K562 (cell line): ENCODE measurements at regions not wholly inside any gene's neighbourhood (a gene's known extent, or its start where the extent isn't known, plus 50 kb on each side); places are given as distances from the start of the nearest gene placed in this dataset.

Experiments
- ATAC-seq: fragments of 200-7000 bp; cut with Tn5 transposase; 3 replicates; pipeline ENCODE4 v1.9.1; 2020; ENCODE audit warnings: moderate library complexity
- BruUV-seq: library from RNA; stranded (reverse); fragments of 400-500 nt; replicated peaks from 2 replicates; lab custom pipeline; 2021; lab: Mats Ljungman, UMichigan
- CTCF ChIA-PET: fragments of 300-600 bp; formaldehyde crosslinking; extraction: SDS; loops from one replicate; lab custom pipeline; 2021; ENCODE audit warnings: low intra/inter-chr PET ratio; lab: Yijun Ruan, JAX
- POLR2A ChIA-PET: fragments of 300-600, 350-650 bp; sonication (Branson Sonifier 250); formaldehyde crosslinking; extraction: SDS; loops from one replicate; lab custom pipeline; 2021; ENCODE audit warnings: antibody characterized with exemption, inconsistent platforms; lab: Yijun Ruan, JAX
- DNase-seq, 4 experiments: peaks; one replicate each; pipeline versions ENCODE4 v3.0.0 to v3.0.0-alpha.2; 2011 to 2018; ENCODE audit warnings: low spot score in 3 of 4, mixed read lengths in 3 of 4; ENCODE audit errors: extremely low read depth in 1 of 4
- FAIRE-seq: peaks from 2 replicates; lab custom pipeline; 2011; peaks lifted over from hg19 to GRCh38; lab: Jason Lieb, UNC
- H2AFZ ChIP-seq: 2 replicates; pipeline ENCODE4 v1.6.0; 2011; ENCODE audit warnings: low read depth, low read length, control low read depth, inconsistent platforms
- H3K27ac ChIP-seq: fragments of 200-600 bp; 3 replicates; pipeline ENCODE4 v1.8.0; 2011; ENCODE audit warnings: low read depth, mild to moderate bottlenecking, control low read depth, inconsistent platforms, low read length, moderate library complexity, mixed read lengths; ENCODE audit errors: extremely low read depth
- H3K27me3 ChIP-seq, 2 experiments: fragments of 300-600 bp in 1 of 2; 2 replicates in 1 of 2; 3 replicates in 1 of 2; pipeline versions ENCODE4 v1.6.0 to v1.8.0; 2011; ENCODE audit warnings: inconsistent platforms in 2 of 2, low read length in 2 of 2, mild to moderate bottlenecking in 1 of 2, mixed read lengths in 1 of 2, moderate library complexity in 1 of 2; ENCODE audit not compliant: control insufficient read depth in 2 of 2, insufficient read depth in 2 of 2
- H3K36me3 ChIP-seq: fragments of 300-600 bp; 3 replicates; pipeline ENCODE4 v1.8.0; 2011; ENCODE audit warnings: mild to moderate bottlenecking, low read length, inconsistent platforms; ENCODE audit not compliant: control insufficient read depth, insufficient read depth
- H3K4me1 ChIP-seq, 2 experiments: fragments of 200-600 bp in 1 of 2; replicated peaks in 1 of 2; 2 replicates in 1 of 2; 3 replicates in 1 of 2; pipeline versions ENCODE4 v1.5.1 to v1.8.0; 2011; ENCODE audit warnings: inconsistent platforms in 2 of 2, low read length in 2 of 2, mild to moderate bottlenecking in 1 of 2, mixed read lengths in 1 of 2, moderate library complexity in 1 of 2; ENCODE audit not compliant: control insufficient read depth in 2 of 2, insufficient read depth in 2 of 2
- H3K4me2 ChIP-seq: 2 replicates; pipeline ENCODE4 v1.6.1; 2011; ENCODE audit warnings: low read length, control low read depth, inconsistent platforms, mixed read lengths; ENCODE audit not compliant: insufficient read depth
- H3K4me3 ChIP-seq: fragments of 200-600 bp; sonication (generic), shearing (Covaris generic); 2 replicates; pipeline ENCODE4 v1.5.1; 2016; ENCODE audit warnings: control low read depth, inconsistent platforms
- H3K79me2 ChIP-seq: fragments of 200-600 bp; 3 replicates; pipeline ENCODE4 v1.8.0; 2011; ENCODE audit warnings: low read length, inconsistent platforms; ENCODE audit not compliant: control insufficient read depth, insufficient read depth
- H3K9ac ChIP-seq, 2 experiments: 2 replicates each; pipeline versions ENCODE4 v1.6.0 to v1.6.1; 2011; ENCODE audit warnings: low read depth in 2 of 2, low read length in 2 of 2, control low read depth in 1 of 2, inconsistent platforms in 1 of 2, mild to moderate bottlenecking in 1 of 2, mixed read lengths in 1 of 2; ENCODE audit not compliant: insufficient read depth in 1 of 2
- H3K9me1 ChIP-seq: one replicate; pipeline ENCODE4 v1.6.0; 2011; ENCODE audit warnings: inconsistent platforms, mild to moderate bottlenecking, low read length, moderate library complexity; ENCODE audit not compliant: control insufficient read depth, insufficient read depth
- H3K9me3 ChIP-seq: replicated peaks from 2 replicates; pipeline ENCODE4 v1.5.1; 2011; ENCODE audit warnings: low read depth, low read length, inconsistent platforms; ENCODE audit not compliant: control insufficient read depth, insufficient read depth
- H4K20me1 ChIP-seq: replicated peaks from 2 replicates; pipeline ENCODE4 v1.6.1; 2011; ENCODE audit warnings: low read length, inconsistent platforms, mixed read lengths; ENCODE audit not compliant: control insufficient read depth, insufficient read depth
- C11orf30 ChIP-seq: fragments of 450-650 bp; IDR thresholded peaks from 2 replicates; pipeline ENCODE4 v1.6.1; 2016; ENCODE audit warnings: low read depth, mild to moderate bottlenecking
- GTF2E2 ChIP-seq: fragments of 200-800 bp; sonication (Bioruptor generic); IDR thresholded peaks from 2 replicates; pipeline ENCODE4 v1.6.1; 2016; ENCODE audit warnings: missing genetic modification characterization, missing compliant biosample characterization
- HDAC1 ChIP-seq, 2 experiments: fragments of 450-650 bp; IDR thresholded peaks; 2 replicates each; pipeline ENCODE4 v1.6.1; 2016 to 2017; ENCODE audit warnings: inconsistent platforms in 1 of 2, mild to moderate bottlenecking in 1 of 2, moderate library complexity in 1 of 2
- LEF1 ChIP-seq: fragments of 450-650 bp; IDR thresholded peaks from 2 replicates; pipeline ENCODE4 v1.6.1; 2016; ENCODE audit warnings: mild to moderate bottlenecking
- MAFF ChIP-seq: IDR thresholded peaks from 2 replicates; pipeline ENCODE4 v1.6.1; 2012; ENCODE audit warnings: low read length, improper control_type of control experiment
- MAFG ChIP-seq: fragments of 450-650 bp; conservative IDR thresholded peaks from 2 replicates; pipeline ENCODE4 v1.6.1; 2016; ENCODE audit warnings: missing genetic modification characterization, missing compliant biosample characterization
- SMARCA5 ChIP-seq: fragments of 450-650 bp; IDR thresholded peaks from 2 replicates; pipeline ENCODE4 v1.6.1; 2016
- ZNF316 ChIP-seq: fragments of 450-650 bp; IDR thresholded peaks from 2 replicates; pipeline ENCODE4 v1.6.1; 2016
- WGBS: fragments of 100-300 bp; shearing (Covaris generic); methylation state at CpG from one replicate; pipeline ENCODE4 v1.1.6; 2016; ENCODE audit warnings: low coverage, mixed read lengths; ENCODE audit not compliant: insufficient coverage; ENCODE audit errors: missing lambda C conversion rate; 5-methylcytosine and 5-hydroxymethylcytosine counted together
- in situ Hi-C: fragments of 300-500 bp; cut with MboI; formaldehyde crosslinking; loops from 4 replicates; pipeline ENCODE4 v1.15.0; 2018; ENCODE audit warnings: inconsistent platforms, mixed read lengths
- intact Hi-C: fragments of 100-400 bp; cut with micrococcal nuclease; formaldehyde crosslinking; loops from 2 replicates; pipeline ENCODE4 v1.14.2; 2022
- TF ChIP-seq, protein P1 (sequence below): fragments of 450-650 bp; formaldehyde crosslinking; IDR thresholded peaks from 2 replicates; pipeline ENCODE4 v1.4.0; 2020; ENCODE audit warnings: mild to moderate bottlenecking, mixed read lengths
- TF ChIP-seq, protein P2 (sequence below): fragments of 450-650 bp; IDR thresholded peaks from 2 replicates; pipeline ENCODE4 v1.6.1; 2017; ENCODE audit warnings: antibody characterized with exemption
- TF ChIP-seq, protein P3 (sequence below): sonication (generic); formaldehyde crosslinking; IDR thresholded peaks from 2 replicates; pipeline ENCODE4 v1.8.0; 2022; ENCODE audit warnings: missing genetic modification reagents, mild to moderate bottlenecking, borderline replicate concordance

DNA sequence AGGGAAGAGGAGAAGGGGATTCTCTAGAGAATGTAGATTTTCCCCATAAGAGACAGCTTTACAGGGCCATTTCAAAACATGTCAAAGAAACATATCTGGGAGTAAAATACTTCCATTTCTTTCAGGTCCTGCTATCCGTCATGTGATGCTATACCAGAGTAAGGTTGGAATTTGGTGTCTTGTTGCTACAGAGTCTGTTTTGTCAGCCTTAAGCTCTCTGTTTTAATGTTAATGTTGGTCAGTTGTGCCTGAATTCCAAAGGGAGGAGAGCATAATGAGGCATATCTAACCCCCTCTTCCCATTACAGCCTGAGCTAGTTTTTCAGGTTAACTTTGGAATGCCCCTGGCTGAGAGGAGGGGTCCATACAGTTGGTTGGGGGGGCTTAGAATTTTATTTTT is 94.7 kb upstream of the CCDC71L start:
- no peak for TF ChIP-seq HDAC1 (IDR thresholded peaks at IDR 0.05)
- TF ChIP-seq, protein P1, sequence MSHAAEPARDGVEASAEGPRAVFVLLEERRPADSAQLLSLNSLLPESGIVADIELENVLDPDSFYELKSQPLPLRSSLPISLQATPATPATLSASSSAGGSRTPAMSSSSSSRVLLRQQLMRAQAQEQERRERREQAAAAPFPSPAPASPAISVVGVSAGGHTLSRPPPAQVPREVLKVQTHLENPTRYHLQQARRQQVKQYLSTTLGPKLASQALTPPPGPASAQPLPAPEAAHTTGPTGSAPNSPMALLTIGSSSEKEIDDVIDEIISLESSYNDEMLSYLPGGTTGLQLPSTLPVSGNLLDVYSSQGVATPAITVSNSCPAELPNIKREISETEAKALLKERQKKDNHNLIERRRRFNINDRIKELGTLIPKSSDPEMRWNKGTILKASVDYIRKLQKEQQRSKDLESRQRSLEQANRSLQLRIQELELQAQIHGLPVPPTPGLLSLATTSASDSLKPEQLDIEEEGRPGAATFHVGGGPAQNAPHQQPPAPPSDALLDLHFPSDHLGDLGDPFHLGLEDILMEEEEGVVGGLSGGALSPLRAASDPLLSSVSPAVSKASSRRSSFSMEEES = peak; percentile 16; the same call in 1 of the 2 replicates
- WGBS = 67% methylated on average over 1 of the region's 1 CpG
- no peak overlapping the region for H3K27ac ChIP-seq
- FAIRE-seq (no peak), DNase-seq (no peak), ATAC-seq (no peak)
- no peaks in the 10 kb centered on the region for H3K36me3 ChIP-seq
- no peak overlapping the region for H3K4me2 ChIP-seq
- POLR2A ChIA-PET = interaction anchor here (0.6 to 3.4 kb wide), 5 partner anchors 9 to 25 kb away, joined by 3 to 23 read pairs (median 5); no protein-coding TSS in a partner anchor
- no TSS peak for BruUV-seq
- H3K79me2 ChIP-seq = no peaks in the 10 kb centered on the region
- no peaks in the 10 kb centered on the region for H3K9me1 ChIP-seq
- no peaks in the 10 kb centered on the region for H4K20me1 ChIP-seq
- H3K4me3 ChIP-seq = no peak overlapping the region
- no peaks in the 10 kb centered on the region for H3K9me3 ChIP-seq
- no peaks in the 10 kb centered on the region; a peak in 1 of 5 replicates for H3K27me3 ChIP-seq
- in situ Hi-C loops (no loop called here), intact Hi-C loops (no loop called here)
- H3K4me1 ChIP-seq = peaks cover 0 to 14% of the 10 kb centered on the region in 2 experiments; a peak in 4 of 5 replicates
- no peak overlapping the region for H3K9ac ChIP-seq
- CTCF ChIA-PET = no interaction called here
- 0 out of 2 replicates have a peak overlapping the region, but pooled peaks have one; percentile 2 for H2AFZ ChIP-seq

DNA sequence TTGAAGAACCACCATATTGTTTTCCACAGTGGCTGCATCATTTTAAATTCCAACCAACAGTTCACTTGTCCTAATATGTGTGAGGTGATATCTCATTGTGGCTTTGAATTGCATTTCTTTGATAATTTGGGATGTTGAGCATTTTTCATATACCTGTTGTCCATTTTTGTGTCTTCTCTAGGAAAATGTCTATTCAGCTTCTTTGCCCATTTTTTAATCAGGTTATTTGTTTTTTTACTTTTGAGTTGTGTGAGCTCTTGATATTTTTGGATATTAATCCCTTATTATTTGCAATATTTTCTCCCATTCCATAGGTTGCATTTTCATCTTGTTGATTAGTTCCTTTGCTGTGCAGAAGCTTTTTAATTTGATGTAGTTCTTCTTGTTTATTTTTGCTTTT is 95.1 kb upstream of the CCDC71L start:
- no peaks in the 10 kb centered on the region for H3K79me2 ChIP-seq
- ChIA-PET POLR2A (interaction anchor here (0.6 to 3.4 kb wide), 5 partner anchors 9 to 25 kb away, joined by 3 to 23 read pairs (median 5); no protein-coding TSS in a partner anchor), CTCF (no interaction called here)
- no peak for DNase-seq
- H4K20me1 ChIP-seq = no peaks in the 10 kb centered on the region
- no peaks in the 10 kb centered on the region for H3K9me3 ChIP-seq
- H2AFZ ChIP-seq = peak overlapping the region; percentile 96; the same call in 1 of the 2 replicates
- H3K27ac ChIP-seq = no peak overlapping the region
- no peak overlapping the region for H3K4me3 ChIP-seq
- in situ Hi-C loops (no loop called here), intact Hi-C loops (no loop called here)
- H3K4me1 ChIP-seq = peaks cover under 1 to 17% of the 10 kb centered on the region in 2 experiments; a peak in 4 of 5 replicates
- ATAC-seq = no peak
- H3K27me3 ChIP-seq = no peaks in the 10 kb centered on the region
- no peak for FAIRE-seq
- no peaks in the 10 kb centered on the region for H3K9me1 ChIP-seq
- H3K4me2 ChIP-seq = no peak overlapping the region
- no TSS peak for BruUV-seq
- H3K9ac ChIP-seq = no peak overlapping the region
- no peaks in the 10 kb centered on the region for H3K36me3 ChIP-seq
- peak; percentile 63 for TF ChIP-seq MAFG (tag)
- TF ChIP-seq, protein P2, sequence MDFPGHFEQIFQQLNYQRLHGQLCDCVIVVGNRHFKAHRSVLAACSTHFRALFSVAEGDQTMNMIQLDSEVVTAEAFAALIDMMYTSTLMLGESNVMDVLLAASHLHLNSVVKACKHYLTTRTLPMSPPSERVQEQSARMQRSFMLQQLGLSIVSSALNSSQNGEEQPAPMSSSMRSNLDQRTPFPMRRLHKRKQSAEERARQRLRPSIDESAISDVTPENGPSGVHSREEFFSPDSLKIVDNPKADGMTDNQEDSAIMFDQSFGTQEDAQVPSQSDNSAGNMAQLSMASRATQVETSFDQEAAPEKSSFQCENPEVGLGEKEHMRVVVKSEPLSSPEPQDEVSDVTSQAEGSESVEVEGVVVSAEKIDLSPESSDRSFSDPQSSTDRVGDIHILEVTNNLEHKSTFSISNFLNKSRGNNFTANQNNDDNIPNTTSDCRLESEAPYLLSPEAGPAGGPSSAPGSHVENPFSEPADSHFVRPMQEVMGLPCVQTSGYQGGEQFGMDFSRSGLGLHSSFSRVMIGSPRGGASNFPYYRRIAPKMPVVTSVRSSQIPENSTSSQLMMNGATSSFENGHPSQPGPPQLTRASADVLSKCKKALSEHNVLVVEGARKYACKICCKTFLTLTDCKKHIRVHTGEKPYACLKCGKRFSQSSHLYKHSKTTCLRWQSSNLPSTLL = no peak
- no peak for TF ChIP-seq GTF2E2
- TF ChIP-seq LEF1 = no peak
- TF ChIP-seq SMARCA5 = 0 out of 2 replicates have a peak, but pooled peaks have one; percentile 26
- peak; percentile 95 for TF ChIP-seq ZNF316
- TF ChIP-seq, protein P3, sequence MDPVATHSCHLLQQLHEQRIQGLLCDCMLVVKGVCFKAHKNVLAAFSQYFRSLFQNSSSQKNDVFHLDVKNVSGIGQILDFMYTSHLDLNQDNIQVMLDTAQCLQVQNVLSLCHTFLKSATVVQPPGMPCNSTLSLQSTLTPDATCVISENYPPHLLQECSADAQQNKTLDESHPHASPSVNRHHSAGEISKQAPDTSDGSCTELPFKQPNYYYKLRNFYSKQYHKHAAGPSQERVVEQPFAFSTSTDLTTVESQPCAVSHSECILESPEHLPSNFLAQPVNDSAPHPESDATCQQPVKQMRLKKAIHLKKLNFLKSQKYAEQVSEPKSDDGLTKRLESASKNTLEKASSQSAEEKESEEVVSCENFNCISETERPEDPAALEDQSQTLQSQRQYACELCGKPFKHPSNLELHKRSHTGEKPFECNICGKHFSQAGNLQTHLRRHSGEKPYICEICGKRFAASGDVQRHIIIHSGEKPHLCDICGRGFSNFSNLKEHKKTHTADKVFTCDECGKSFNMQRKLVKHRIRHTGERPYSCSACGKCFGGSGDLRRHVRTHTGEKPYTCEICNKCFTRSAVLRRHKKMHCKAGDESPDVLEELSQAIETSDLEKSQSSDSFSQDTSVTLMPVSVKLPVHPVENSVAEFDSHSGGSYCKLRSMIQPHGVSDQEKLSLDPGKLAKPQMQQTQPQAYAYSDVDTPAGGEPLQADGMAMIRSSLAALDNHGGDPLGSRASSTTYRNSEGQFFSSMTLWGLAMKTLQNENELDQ = no peak
- TF ChIP-seq C11orf30 = peak; percentile 89
- peak; percentile 45; the same call in 1 of the 2 replicates for TF ChIP-seq MAFF
